Glutamatergic neuron (in vitro differentiated cells): ENCODE measurements at regions not wholly inside any gene's neighbourhood (a gene's known extent, or its start where the extent isn't known, plus 50 kb on each side); places are given as distances from the start of the nearest gene placed in this dataset.

ENCODE experiments used
- DNase-seq: peaks from one replicate; pipeline ENCODE4 v3.0.0; 2022
- H3K27ac Mint-ChIP-seq: one replicate; pipeline ENCODE4 v1.8.0; 2020; ENCODE audit warnings: mild to moderate bottlenecking, mixed read lengths, inconsistent platforms; ENCODE audit not compliant: unreplicated experiment
- H3K27me3 Mint-ChIP-seq: one replicate; pipeline ENCODE4 v1.8.0; 2020; ENCODE audit warnings: mild to moderate bottlenecking, moderate library complexity, mixed read lengths, inconsistent platforms; ENCODE audit not compliant: unreplicated experiment
- H3K36me3 Mint-ChIP-seq: one replicate; pipeline ENCODE4 v1.8.0; 2020; ENCODE audit warnings: mild to moderate bottlenecking, mixed read lengths, inconsistent platforms; ENCODE audit not compliant: unreplicated experiment
- H3K4me1 Mint-ChIP-seq: one replicate; pipeline ENCODE4 v1.8.0; 2020; ENCODE audit warnings: mild to moderate bottlenecking, low read depth, mixed read lengths, inconsistent platforms; ENCODE audit not compliant: unreplicated experiment
- H3K4me3 Mint-ChIP-seq: one replicate; pipeline ENCODE4 v1.8.0; 2020; ENCODE audit warnings: mild to moderate bottlenecking, mixed read lengths, inconsistent platforms; ENCODE audit not compliant: unreplicated experiment
- H3K9me3 Mint-ChIP-seq: one replicate; pipeline ENCODE4 v1.8.0; 2020; ENCODE audit warnings: mild to moderate bottlenecking, moderate library complexity, mixed read lengths, inconsistent platforms; ENCODE audit not compliant: unreplicated experiment
- CTCF ChIP-seq: fragments of 200-600 bp; sonication (generic); IDR thresholded peaks from one replicate; pipeline ENCODE4 v1.5.0; 2021; ENCODE audit not compliant: partially characterized antibody, unreplicated experiment

- H3K9me3 Mint-ChIP-seq, result peaks cover 2% of the 10 kb centered on the region
- DNase-seq, result no peak
- H3K27ac Mint-ChIP-seq, result no peak overlapping the region
- TF ChIP-seq CTCF, result no peak
- no peak overlapping the region for H3K4me3 Mint-ChIP-seq
- H3K36me3 Mint-ChIP-seq, result no peaks in the 10 kb centered on the region
- no peaks in the 10 kb centered on the region for H3K27me3 Mint-ChIP-seq
- H3K4me1 Mint-ChIP-seq, result no peaks in the 10 kb centered on the region
Measured at GRCh38 chr18:65429601-65430000, 321.2 kb upstream of the CDH7 start.

- H3K4me3 Mint-ChIP-seq, result no peak overlapping the region
- no peak for DNase-seq
- no peak for TF ChIP-seq CTCF
- no peaks in the 10 kb centered on the region for H3K4me1 Mint-ChIP-seq
- no peaks in the 10 kb centered on the region for H3K27me3 Mint-ChIP-seq
- H3K27ac Mint-ChIP-seq, result no peak overlapping the region
- H3K36me3 Mint-ChIP-seq, result peaks cover 5% of the 10 kb centered on the region
- peaks cover 2% of the 10 kb centered on the region for H3K9me3 Mint-ChIP-seq
Measured at GRCh38 chr18:65425366-65425765, 325.4 kb upstream of the CDH7 start.

GRCh38 chr18:65423776-65424175, 327.0 kb upstream of the CDH7 start:
- TF ChIP-seq CTCF, result no peak
- Mint-ChIP-seq H3K4me3 (no peak overlapping the region), H3K36me3 (peaks cover 8% of the 10 kb centered on the region), H3K27me3 (no peaks in the 10 kb centered on the region), H3K9me3 (peaks cover 2% of the 10 kb centered on the region), H3K4me1 (no peaks in the 10 kb centered on the region), H3K27ac (no peak overlapping the region)
- DNase-seq, result no peak

DNA sequence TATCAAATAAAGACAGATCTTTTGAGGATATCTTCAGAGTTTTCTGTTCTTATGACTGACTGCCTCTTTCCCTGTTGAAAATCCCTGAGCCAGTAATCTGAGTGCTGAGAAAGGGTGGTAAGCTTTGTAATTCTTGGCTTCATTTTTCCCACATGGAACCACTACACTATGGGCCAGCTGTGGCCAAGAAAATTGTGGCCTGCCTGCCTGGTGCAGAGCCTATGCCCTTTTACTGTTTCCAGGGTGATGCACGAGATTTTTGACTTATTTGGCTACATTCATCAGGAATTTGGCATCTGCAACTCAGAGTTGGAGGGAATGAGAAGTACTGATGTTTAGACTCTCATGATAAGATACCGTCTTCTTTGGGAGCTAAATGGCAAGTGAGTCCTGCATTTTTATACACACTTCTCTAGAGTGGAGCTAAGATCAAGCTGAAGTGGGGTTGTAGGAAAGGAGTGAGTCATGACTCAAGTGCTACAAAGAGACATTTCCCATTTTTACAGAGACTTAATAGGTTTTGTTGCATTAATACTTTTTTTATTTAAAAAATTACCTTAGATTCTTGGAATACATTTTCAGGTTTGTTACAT, 328.2 kb upstream of the CDH7 start:
- Mint-ChIP-seq H3K27me3 (no peaks in the 10 kb centered on the region), H3K36me3 (peaks cover 9% of the 10 kb centered on the region), H3K9me3 (no peaks in the 10 kb centered on the region), H3K27ac (no peak overlapping the region), H3K4me3 (no peak overlapping the region), H3K4me1 (no peaks in the 10 kb centered on the region)
- no peak for TF ChIP-seq CTCF
- no peak for DNase-seq

DNA sequence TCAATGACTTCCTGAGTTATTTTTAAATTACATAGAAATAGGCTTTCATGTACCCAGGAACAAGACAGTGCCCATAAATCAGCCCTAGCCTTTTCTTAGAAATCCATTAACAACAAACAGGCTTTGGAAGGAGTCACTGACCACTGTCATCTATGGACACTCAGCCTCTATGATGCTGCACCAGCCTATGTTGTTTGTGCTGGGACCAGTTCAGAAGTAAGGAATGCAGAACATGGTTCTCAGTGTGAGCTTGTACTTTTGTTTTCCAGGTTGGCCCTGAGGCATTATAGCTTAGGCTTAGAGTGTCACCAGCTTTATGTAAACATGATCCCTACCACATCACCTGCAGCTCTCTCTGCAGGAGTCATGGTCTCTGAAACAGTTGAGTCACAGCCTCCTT, 335.7 kb upstream of the CDH7 start:
- peaks cover 17% of the 10 kb centered on the region for H3K4me1 Mint-ChIP-seq
- H3K36me3 Mint-ChIP-seq, result peaks cover 5% of the 10 kb centered on the region
- no peak for DNase-seq
- no peak overlapping the region for H3K27ac Mint-ChIP-seq
- H3K27me3 Mint-ChIP-seq, result no peaks in the 10 kb centered on the region
- no peaks in the 10 kb centered on the region for H3K9me3 Mint-ChIP-seq
- no peak for TF ChIP-seq CTCF
- no peak overlapping the region for H3K4me3 Mint-ChIP-seq
